ENCODE measurements at regions not wholly inside any gene's neighbourhood (a gene's known extent, or its start where the extent isn't known, plus 50 kb on each side); places are given as distances from the start of the nearest gene placed in this dataset.

GRCh38 chr20:57835588-57836455, 126.0 kb upstream of the PMEPA1 start:
- DNase-seq (ENCODE audit: low read depth), result no peak

GRCh38 chr20:57835074-57835452, 125.2 kb upstream of the PMEPA1 start:
- DNase-seq (ENCODE audit: low read depth), result no peak

DNA sequence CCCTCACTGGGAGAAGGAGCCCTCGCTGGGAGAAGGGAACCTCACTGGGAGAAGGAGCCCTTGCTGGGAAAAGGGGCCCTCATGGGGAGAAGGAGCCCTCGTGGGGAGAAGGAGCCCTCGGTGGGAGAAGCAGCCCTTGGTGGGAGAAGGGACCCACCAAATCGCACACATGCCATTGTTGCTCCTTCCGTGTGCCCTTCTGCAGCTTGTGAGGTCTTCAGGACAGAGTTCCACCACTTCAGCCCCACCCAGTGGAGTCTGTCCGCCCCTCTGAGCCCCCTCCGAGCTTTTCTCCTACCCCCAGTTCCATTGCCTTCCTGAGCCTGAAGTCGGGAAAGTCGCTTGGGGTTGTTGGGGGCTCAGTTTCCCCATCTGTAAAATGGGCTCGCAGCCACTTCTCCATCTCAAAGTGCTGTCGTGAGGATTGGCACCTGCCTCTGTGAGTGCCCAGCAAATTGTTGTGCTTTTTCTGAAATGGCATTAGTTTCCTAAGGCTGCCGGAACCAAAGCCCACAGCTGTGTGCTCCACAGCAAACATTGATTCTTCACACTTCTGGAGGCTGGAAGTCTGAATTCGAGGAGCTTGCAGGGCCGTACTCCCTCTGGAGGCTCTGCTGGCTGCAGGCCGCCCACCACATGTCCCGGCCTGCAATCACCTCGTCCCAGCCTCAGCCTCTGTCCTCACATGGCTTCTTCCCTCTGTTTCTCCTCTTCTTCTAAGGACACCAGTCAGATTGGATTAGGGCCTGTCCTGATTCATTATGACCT, 124.7 kb upstream of the PMEPA1 start:
- DNase-seq (ENCODE audit: low read depth), result no peak

DNA sequence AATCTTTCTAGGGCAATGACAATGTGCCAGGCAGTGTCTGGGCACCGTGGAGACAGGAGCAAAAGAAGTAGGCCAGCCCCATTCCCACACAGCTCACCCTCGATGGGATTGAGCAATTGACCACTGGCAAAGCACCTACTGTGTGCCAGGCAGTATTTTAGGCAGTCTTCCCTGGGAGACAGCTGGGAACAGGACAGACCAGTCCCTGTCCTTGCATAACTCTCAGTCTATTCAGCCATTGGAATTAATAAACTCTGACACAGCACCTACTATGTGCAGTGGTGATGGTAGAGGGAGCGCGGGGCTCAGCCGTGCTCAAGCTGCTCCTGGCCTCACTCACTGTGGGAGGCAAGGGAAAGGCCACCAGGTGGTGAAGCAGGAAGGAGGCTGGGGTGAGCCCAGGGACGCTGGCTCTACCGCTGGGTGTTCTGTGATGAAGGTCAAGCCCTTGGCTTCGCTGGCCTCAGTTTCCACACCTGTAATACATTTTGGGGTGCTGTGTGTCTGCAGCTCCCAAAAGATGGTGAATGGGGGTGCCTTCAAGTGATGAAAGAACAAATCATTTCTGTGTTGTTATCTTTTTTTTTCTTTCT, 122.3 kb upstream of the PMEPA1 start:
- DNase-seq (ENCODE audit: low read depth), result no peak

DNA sequence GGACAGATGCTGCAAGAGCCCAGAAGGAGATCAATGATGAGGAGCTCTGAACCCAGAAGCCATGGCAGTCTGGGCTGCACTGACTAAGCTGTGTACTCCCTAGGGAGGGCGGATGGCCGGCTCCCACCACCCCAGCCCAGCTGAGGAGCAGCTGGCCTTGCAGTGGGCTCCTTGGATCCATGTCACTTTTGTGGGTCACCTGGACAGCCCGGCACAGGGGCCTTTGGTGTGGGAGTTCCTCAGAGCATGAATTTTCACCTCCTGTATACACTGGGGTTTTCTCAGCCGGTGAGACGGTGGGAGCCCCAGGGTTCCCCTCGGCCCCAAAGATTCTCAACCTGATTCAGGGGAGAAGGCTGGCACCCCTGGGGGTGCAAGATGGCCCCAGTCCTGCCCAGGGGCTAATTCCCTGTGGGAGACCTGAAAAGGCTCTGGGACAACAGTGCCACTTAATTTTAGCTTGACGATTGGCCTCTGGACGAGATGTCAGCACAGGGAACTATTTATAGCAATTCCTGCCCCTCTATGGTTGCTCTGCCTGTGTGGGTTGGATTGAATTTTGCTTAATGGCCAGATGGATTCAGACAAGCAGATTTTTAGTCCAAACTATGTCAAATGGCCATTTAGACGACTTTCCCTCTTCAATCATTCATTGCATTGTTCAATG, 121.6 kb upstream of the PMEPA1 start:
- DNase-seq (ENCODE audit: low read depth), result no peak

- DNase-seq (ENCODE audit: low read depth), result no peak
These were observed 120.7 kb upstream of the PMEPA1 start for GRCh38 chr20:57830515-57830895.

- DNase-seq (ENCODE audit: low read depth), result no peak
These were observed 120.1 kb upstream of the PMEPA1 start for GRCh38 chr20:57829805-57830514.

DNA sequence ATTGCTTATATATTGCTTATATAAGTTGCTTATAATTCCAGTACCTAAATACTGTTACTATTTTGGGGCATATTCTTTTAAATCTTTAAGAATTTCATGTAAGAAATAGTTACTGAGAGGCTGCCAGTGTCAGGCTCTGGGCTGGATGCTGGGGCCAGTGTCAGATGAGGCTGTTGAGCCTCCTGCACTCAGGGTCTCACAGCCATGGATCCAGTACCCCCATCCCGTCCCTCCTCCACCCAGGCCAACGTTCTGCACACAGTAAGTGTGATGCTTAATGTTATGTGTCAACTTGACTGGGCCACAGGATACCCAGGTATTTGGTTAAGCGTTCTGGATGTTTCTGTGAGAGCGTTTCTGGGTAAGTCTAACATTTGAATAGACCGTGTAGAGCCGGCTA, 119.5 kb upstream of the PMEPA1 start:
- no peak for DNase-seq (ENCODE audit: low read depth)

GRCh38 chr20:57828696-57829095, 118.9 kb upstream of the PMEPA1 start:
- no peak for DNase-seq (ENCODE audit: low read depth)

- no peak for DNase-seq (ENCODE audit: low read depth)
These were observed 117.0 kb upstream of the PMEPA1 start for GRCh38 chr20:57826666-57827287.

DNA sequence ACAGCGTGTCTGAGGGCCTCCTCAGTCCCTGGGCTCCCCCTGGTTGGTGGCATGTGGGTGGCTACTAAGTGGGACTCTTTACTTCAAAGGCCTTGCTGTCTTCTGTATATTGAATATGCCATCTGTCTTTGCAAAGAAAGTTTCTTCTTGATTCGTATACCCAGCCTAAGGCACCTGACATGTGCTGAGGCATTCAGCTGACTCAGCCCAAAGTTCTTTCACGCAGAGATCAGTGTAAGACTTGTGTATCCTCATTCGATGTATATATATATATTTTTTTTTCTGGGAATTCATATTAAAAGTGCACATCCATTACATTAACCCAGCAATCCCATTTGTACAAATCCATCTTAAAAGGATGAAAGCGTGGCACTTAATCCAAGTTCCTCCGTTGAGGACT, 115.1 kb upstream of the PMEPA1 start:
- DNase-seq (ENCODE audit: low read depth), result no peak

DNA sequence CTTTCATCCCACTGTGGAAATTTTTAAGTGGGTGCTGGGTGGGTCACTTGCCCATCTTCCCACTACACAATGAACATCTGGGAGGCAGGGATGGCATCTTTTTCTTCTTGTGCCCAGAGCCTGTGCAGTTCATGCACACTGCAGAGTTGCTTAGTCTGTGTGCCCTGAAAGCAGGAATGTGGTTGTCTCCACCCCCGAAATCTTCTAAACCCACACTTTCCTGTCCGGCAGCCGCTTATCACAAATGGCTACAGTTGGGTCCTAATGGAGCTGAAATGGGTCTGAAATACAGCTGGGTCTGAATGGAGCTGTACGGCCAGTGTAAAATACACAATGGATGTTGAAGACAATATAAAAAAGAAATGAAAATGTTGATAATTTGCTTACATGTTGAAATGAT, 112.1 kb upstream of the PMEPA1 start:
- DNase-seq (ENCODE audit: low read depth), result no peak

GRCh38 chr20:57819691-57820380, 110.0 kb upstream of the PMEPA1 start:
- no peak for DNase-seq (ENCODE audit: low read depth)

DNA sequence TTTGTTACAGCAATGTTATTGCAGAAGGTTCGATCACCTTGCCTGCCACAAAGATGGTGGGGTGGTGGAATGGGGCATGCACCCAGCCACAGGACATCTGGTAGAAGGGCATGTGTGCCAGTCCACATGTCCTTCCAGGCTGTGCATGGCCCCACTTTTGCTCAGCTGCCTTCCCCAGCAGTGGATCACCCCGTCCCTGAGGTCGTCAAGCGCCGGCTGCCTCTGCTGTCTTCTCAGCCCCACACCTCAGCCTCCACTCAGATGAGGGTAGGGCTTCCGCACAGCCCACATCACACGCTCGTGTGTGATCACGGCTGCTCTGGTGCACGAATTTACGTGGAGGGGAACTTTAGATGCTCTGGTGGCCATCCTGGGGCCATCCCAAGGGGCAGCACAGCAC, 109.5 kb upstream of the PMEPA1 start:
- no peak for DNase-seq (ENCODE audit: low read depth)

GRCh38 chr20:57818418-57819181, 108.8 kb upstream of the PMEPA1 start:
- DNase-seq (ENCODE audit: low read depth), result no peak

- DNase-seq (ENCODE audit: low read depth), result no peak
These were observed 105.6 kb upstream of the PMEPA1 start for GRCh38 chr20:57815405-57815804.

DNA sequence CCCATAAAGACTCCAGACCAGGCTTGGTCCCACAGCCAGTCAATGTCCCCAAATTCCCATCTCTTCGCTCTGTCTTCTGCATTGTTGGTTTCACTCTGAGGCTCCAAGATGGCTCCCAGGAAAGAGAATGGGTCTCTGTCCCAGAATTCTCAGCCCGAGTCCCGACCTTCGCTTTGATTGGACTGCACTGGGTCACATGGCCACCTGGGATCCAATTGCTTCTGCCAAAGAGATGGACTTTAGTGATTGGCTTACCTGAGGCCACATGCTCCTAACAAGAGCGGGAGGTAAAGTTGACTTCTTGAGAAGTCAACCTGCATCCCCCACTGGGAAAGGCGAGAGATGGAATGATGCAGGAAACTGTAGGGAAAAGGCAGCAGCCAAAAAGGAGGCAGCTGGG, 104.7 kb upstream of the PMEPA1 start:
- DNase-seq (ENCODE audit: low read depth), result no peak

GRCh38 chr20:57813509-57814269, 103.9 kb upstream of the PMEPA1 start:
- DNase-seq (ENCODE audit: low read depth), result no peak

Measured in myocyte (in vitro differentiated cells).